DOHH2 (cell line): ENCODE measurements at regions not wholly inside any gene's neighbourhood (a gene's known extent, or its start where the extent isn't known, plus 50 kb on each side); places are given as distances from the start of the nearest gene placed in this dataset.

ENCODE experiments used
- H3F3A ChIP-seq: fragments of 200-600 bp; sonication (generic), shearing (Covaris generic); 2 replicates; pipeline ENCODE4 v1.6.0; 2016; ENCODE audit warnings: antibody characterized with exemption, mild to moderate bottlenecking; ENCODE audit not compliant: control insufficient read depth, insufficient read depth
- H3K27ac ChIP-seq: fragments of 200-600 bp; sonication (generic); 2 replicates; pipeline ENCODE4 v1.5.1; 2014; ENCODE audit warnings: low read depth, mild to moderate bottlenecking, low read length, moderate library complexity
- H3K27me3 ChIP-seq: fragments of 200-600 bp; sonication (generic); 2 replicates; pipeline ENCODE4 v1.6.1; 2014; ENCODE audit warnings: mild to moderate bottlenecking, low read length, mixed read lengths; ENCODE audit not compliant: control insufficient read depth
- H3K36me3 ChIP-seq: fragments of 200-600 bp; sonication (generic); 2 replicates; pipeline ENCODE4 v1.6.1; 2014; ENCODE audit warnings: mild to moderate bottlenecking, low read length, moderate library complexity, mixed read lengths; ENCODE audit not compliant: control insufficient read depth
- H3K4me1 ChIP-seq: fragments of 200-600 bp; sonication (generic); 2 replicates; pipeline ENCODE4 v1.6.1; 2014; ENCODE audit warnings: mild to moderate bottlenecking, low read length, mixed read lengths; ENCODE audit not compliant: control insufficient read depth
- H3K4me2 ChIP-seq: fragments of 200-600 bp; sonication (generic); 2 replicates; pipeline ENCODE4 v1.6.0; 2014; ENCODE audit warnings: mild to moderate bottlenecking, low read length, moderate library complexity
- H3K4me3 ChIP-seq: fragments of 200-600 bp; sonication (generic); 2 replicates; pipeline ENCODE4 v1.5.1; 2014; ENCODE audit warnings: mild to moderate bottlenecking, low read length, mixed read lengths
- H3K79me2 ChIP-seq: fragments of 200-600 bp; sonication (generic); 2 replicates; pipeline ENCODE4 v1.6.1; 2014; ENCODE audit warnings: mild to moderate bottlenecking, low read length, mixed read lengths; ENCODE audit not compliant: control insufficient read depth
- H3K9me2 ChIP-seq: fragments of 200-600 bp; sonication (generic); replicated peaks from 2 replicates; pipeline ENCODE4 v1.6.1; 2014; ENCODE audit warnings: mild to moderate bottlenecking, low read length, mixed read lengths; ENCODE audit not compliant: control insufficient read depth
- H3K9me3 ChIP-seq: fragments of 200-600 bp; sonication (generic); 2 replicates; pipeline ENCODE4 v1.6.1; 2014; ENCODE audit warnings: antibody characterized with exemption, low read length, mixed read lengths; ENCODE audit not compliant: control insufficient read depth, insufficient read depth
- H4K20me1 ChIP-seq: fragments of 200-600 bp; sonication (generic); 2 replicates; pipeline ENCODE4 v1.6.0; 2014; ENCODE audit warnings: low read depth, mild to moderate bottlenecking, antibody characterized with exemption, low read length, moderate library complexity; ENCODE audit not compliant: control insufficient read depth, insufficient read depth
- CTCF ChIP-seq: fragments of 200-600 bp; sonication (generic); IDR thresholded peaks from one replicate; pipeline ENCODE4 v1.5.1; 2014; ENCODE audit warnings: antibody characterized with exemption, mild to moderate bottlenecking, low read depth, low read length; ENCODE audit not compliant: poor library complexity, severe bottlenecking
- EZH2phosphoT487 ChIP-seq: fragments of 200-600 bp; sonication (generic); IDR thresholded peaks from 2 replicates; pipeline ENCODE4 v1.6.1; 2017; ENCODE audit warnings: borderline replicate concordance, mild to moderate bottlenecking, antibody characterized with exemption, low read length, moderate library complexity, mixed read lengths

- H3F3A ChIP-seq = no peaks in the 10 kb centered on the region
- H3K27ac ChIP-seq = no peak overlapping the region
- H3K4me1 ChIP-seq = no peaks in the 10 kb centered on the region
- H3K27me3 ChIP-seq = peaks cover 5% of the 10 kb centered on the region; the same call in 1 of the 2 replicates
- H3K4me2 ChIP-seq = no peak overlapping the region
- H4K20me1 ChIP-seq = no peaks in the 10 kb centered on the region
- no peaks in the 10 kb centered on the region for H3K79me2 ChIP-seq
- no peaks in the 10 kb centered on the region for H3K9me2 ChIP-seq
- TF ChIP-seq EZH2phosphoT487 (no peak), CTCF (no peak)
- no peaks in the 10 kb centered on the region for H3K36me3 ChIP-seq
- no peak overlapping the region for H3K4me3 ChIP-seq
- H3K9me3 ChIP-seq = peaks cover 4% of the 10 kb centered on the region; the same call in 1 of the 2 replicates
These were observed 135.5 kb downstream of the NDUFA10 start for GRCh38 chr2:239889641-239890121.

- Histone ChIP-seq H3K9me2 (no peaks in the 10 kb centered on the region), H3K27me3 (peaks cover 5% of the 10 kb centered on the region; the same call in 1 of the 2 replicates), H3K9me3 (peaks cover 10% of the 10 kb centered on the region), H4K20me1 (no peaks in the 10 kb centered on the region), H3K27ac (no peak overlapping the region), H3K4me2 (no peak overlapping the region), H3K4me1 (no peaks in the 10 kb centered on the region), H3F3A (no peaks in the 10 kb centered on the region), H3K79me2 (no peaks in the 10 kb centered on the region), H3K4me3 (no peak overlapping the region), H3K36me3 (no peaks in the 10 kb centered on the region)
- TF ChIP-seq EZH2phosphoT487 = no peak
- TF ChIP-seq CTCF = no peak
These were observed 137.5 kb downstream of the NDUFA10 start for GRCh38 chr2:239887604-239888003.

- no peak overlapping the region for H3K4me2 ChIP-seq
- H3K4me1 ChIP-seq = no peaks in the 10 kb centered on the region
- no peaks in the 10 kb centered on the region for H3K9me2 ChIP-seq
- TF ChIP-seq EZH2phosphoT487 (no peak), CTCF (no peak)
- H3F3A ChIP-seq = no peaks in the 10 kb centered on the region
- H3K27me3 ChIP-seq = peaks cover 5% of the 10 kb centered on the region
- H3K79me2 ChIP-seq = no peaks in the 10 kb centered on the region
- H3K4me3 ChIP-seq = no peak overlapping the region
- H4K20me1 ChIP-seq = no peaks in the 10 kb centered on the region
- H3K9me3 ChIP-seq = peaks cover 10% of the 10 kb centered on the region
- no peak overlapping the region for H3K27ac ChIP-seq
- no peaks in the 10 kb centered on the region for H3K36me3 ChIP-seq
These were observed 138.4 kb downstream of the NDUFA10 start for GRCh38 chr2:239886781-239887180.
